Inferior parietal cortex (tissue), 1 donor: ENCODE measurements at regions not wholly inside any gene's neighbourhood (a gene's known extent, or its start where the extent isn't known, plus 50 kb on each side); places are given as distances from the start of the nearest gene placed in this dataset.

Source experiments
- DNase-seq: peaks from one replicate; pipeline ENCODE4 v3.0.0-alpha.2; 2016; ENCODE audit errors: extremely low spot score

GRCh38 chr1:47630346-47630745 lies 192.5 kb downstream of the FOXD2 start:
- DNase-seq, result no peak

GRCh38 chr1:47631411-47631995 lies 193.7 kb downstream of the FOXD2 start:
- DNase-seq, result no peak

- no peak for DNase-seq
Observed at GRCh38 chr1:47635111-47635510, 197.3 kb downstream of the FOXD2 start.

GRCh38 chr1:47635597-47635996 lies 197.8 kb downstream of the FOXD2 start:
- DNase-seq, result no peak

- DNase-seq, result no peak
Observed at GRCh38 chr1:47637111-47637685, 199.4 kb downstream of the FOXD2 start.

GRCh38 chr1:47638240-47638639 lies 200.4 kb downstream of the FOXD2 start:
- DNase-seq, result no peak

- DNase-seq, result no peak
Observed at GRCh38 chr1:47638713-47639112, 200.9 kb downstream of the FOXD2 start.

GRCh38 chr1:47643306-47644211 lies 205.7 kb downstream of the FOXD2 start:
- DNase-seq, result no peak

GRCh38 chr1:47644212-47644573 lies 206.3 kb downstream of the FOXD2 start:
- no peak for DNase-seq

- DNase-seq, result no peak
Observed at GRCh38 chr1:47645151-47645550, 207.3 kb downstream of the FOXD2 start.

- DNase-seq, result no peak
Observed at GRCh38 chr1:47646676-47647075, 208.8 kb downstream of the FOXD2 start.

GRCh38 chr1:47647327-47647845 lies 209.5 kb downstream of the FOXD2 start:
- DNase-seq, result no peak

- DNase-seq, result no peak
Observed at GRCh38 chr1:47650205-47650604, 212.4 kb downstream of the FOXD2 start.

GRCh38 chr1:47650611-47651010 lies 212.8 kb downstream of the FOXD2 start:
- DNase-seq, result no peak

- DNase-seq, result no peak
Observed at GRCh38 chr1:47651311-47652089, 213.7 kb downstream of the FOXD2 start.

- DNase-seq, result no peak
Observed at GRCh38 chr1:47655521-47656300, 217.9 kb downstream of the FOXD2 start.

- DNase-seq, result peak; percentile 14
Observed at GRCh38 chr1:47656719-47657685, 219.2 kb downstream of the FOXD2 start.

- DNase-seq, result no peak
Observed at GRCh38 chr1:47658161-47658920, 220.5 kb downstream of the FOXD2 start.

GRCh38 chr1:47659146-47659545 lies 221.3 kb downstream of the FOXD2 start:
- peak; percentile 3 for DNase-seq
